Thyroid gland (tissue), 4 donors: ENCODE measurements at regions not wholly inside any gene's neighbourhood (a gene's known extent, or its start where the extent isn't known, plus 50 kb on each side); places are given as distances from the start of the nearest gene placed in this dataset.

Source experiments
- DNase-seq, 2 donors: peaks; one replicate each; pipeline ENCODE4 v3.0.0-alpha.2; 2019
- H3K27ac ChIP-seq, 3 donors: fragments of 200-600 bp; sonication (generic); 1 replicate in 2 of 3; 2 replicates in 1 of 3; pipeline ENCODE4 v1.5.1; 2016 to 2019; ENCODE audit warnings: mild to moderate bottlenecking in 1 of 3, moderate library complexity in 1 of 3
- H3K27me3 ChIP-seq: fragments of 200-600 bp; sonication (generic); one replicate; pipeline ENCODE4 v1.5.1; 2019
- H3K36me3 ChIP-seq, 2 donors: fragments of 200-600 bp; sonication (generic); one replicate each; pipeline ENCODE4 v1.5.1; 2016 to 2019
- H3K4me1 ChIP-seq, 2 donors: fragments of 200-600 bp; sonication (generic); one replicate each; pipeline ENCODE4 v1.5.1; 2017 to 2019
- H3K4me3 ChIP-seq, 3 donors: fragments of 200-600 bp; sonication (generic); replicated peaks in 1 of 3; 1 replicate in 2 of 3; 2 replicates in 1 of 3; pipeline ENCODE4 v1.5.1; 2016; ENCODE audit warnings: mild to moderate bottlenecking in 1 of 3
- H3K9me3 ChIP-seq: fragments of 200-600 bp; sonication (generic); one replicate; pipeline ENCODE4 v1.5.1; 2017
- POLR2A ChIP-seq, 2 donors: fragments of 450-650 bp; IDR thresholded peaks; one replicate each; pipeline ENCODE4 v1.6.1; 2017; ENCODE audit warnings: antibody characterized with exemption in 2 of 2, mild to moderate bottlenecking in 2 of 2, moderate library complexity in 1 of 2
- WGBS, 2 donors: methylation state at CpG; one replicate each; pipeline ENCODE4 v1.1.5; 2017; 5-methylcytosine and 5-hydroxymethylcytosine counted together
- intact Hi-C: fragments of 100-400 bp; cut with DNase I; formaldehyde crosslinking; loops from one replicate; pipeline ENCODE4 v1.15.1; 2023
- TF ChIP-seq, protein P1 (sequence below), 6 experiments: fragments of 200-600 bp in 3 of 6; fragments of 450-650 bp in 3 of 6; sonication (generic) in 3 of 6; IDR thresholded peaks; one replicate each; pipeline ENCODE4 v1.5.1; 2016 to 2019; ENCODE audit warnings: antibody characterized with exemption in 6 of 6, mild to moderate bottlenecking in 2 of 6, inconsistent platforms in 1 of 6, moderate library complexity in 1 of 6

DNA sequence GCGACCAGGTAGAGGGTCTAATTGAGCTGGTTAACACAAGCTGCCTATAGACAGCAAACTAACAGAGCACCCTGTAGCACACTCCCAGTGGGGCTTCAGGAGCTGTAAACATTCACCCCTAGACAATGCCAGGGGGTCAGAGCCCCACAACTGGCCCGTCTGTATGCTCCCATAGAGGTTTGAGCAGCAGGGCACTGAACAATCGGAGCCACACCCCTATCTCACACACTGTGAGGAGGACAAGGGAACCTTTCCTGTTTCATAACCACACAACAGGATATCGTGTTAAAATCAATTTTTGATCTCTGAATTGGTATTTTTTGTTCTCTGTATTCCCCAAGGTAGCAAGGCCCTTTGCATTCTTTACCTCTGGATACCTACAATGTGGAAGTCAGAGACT is 266.1 kb downstream of the SPRY2 start:
- no peaks in the 10 kb centered on the region for H3K4me1 ChIP-seq
- no peak overlapping the region for H3K4me3 ChIP-seq
- no peaks in the 10 kb centered on the region for H3K9me3 ChIP-seq
- 90 to 91% methylated on average over 3 to 4 of the region's 4 CpGs for WGBS, 2 donors
- no peak overlapping the region for H3K27ac ChIP-seq
- H3K36me3 ChIP-seq = no peaks in the 10 kb centered on the region
- DNase-seq = no peak
- intact Hi-C loops = no loop called here
- H3K27me3 ChIP-seq = no peaks in the 10 kb centered on the region
- TF ChIP-seq, protein P1, sequence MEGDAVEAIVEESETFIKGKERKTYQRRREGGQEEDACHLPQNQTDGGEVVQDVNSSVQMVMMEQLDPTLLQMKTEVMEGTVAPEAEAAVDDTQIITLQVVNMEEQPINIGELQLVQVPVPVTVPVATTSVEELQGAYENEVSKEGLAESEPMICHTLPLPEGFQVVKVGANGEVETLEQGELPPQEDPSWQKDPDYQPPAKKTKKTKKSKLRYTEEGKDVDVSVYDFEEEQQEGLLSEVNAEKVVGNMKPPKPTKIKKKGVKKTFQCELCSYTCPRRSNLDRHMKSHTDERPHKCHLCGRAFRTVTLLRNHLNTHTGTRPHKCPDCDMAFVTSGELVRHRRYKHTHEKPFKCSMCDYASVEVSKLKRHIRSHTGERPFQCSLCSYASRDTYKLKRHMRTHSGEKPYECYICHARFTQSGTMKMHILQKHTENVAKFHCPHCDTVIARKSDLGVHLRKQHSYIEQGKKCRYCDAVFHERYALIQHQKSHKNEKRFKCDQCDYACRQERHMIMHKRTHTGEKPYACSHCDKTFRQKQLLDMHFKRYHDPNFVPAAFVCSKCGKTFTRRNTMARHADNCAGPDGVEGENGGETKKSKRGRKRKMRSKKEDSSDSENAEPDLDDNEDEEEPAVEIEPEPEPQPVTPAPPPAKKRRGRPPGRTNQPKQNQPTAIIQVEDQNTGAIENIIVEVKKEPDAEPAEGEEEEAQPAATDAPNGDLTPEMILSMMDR (IDR thresholded peaks at IDR 0.05) = no peak
- TF ChIP-seq POLR2A (IDR thresholded peaks at IDR 0.05) = no peak

DNA sequence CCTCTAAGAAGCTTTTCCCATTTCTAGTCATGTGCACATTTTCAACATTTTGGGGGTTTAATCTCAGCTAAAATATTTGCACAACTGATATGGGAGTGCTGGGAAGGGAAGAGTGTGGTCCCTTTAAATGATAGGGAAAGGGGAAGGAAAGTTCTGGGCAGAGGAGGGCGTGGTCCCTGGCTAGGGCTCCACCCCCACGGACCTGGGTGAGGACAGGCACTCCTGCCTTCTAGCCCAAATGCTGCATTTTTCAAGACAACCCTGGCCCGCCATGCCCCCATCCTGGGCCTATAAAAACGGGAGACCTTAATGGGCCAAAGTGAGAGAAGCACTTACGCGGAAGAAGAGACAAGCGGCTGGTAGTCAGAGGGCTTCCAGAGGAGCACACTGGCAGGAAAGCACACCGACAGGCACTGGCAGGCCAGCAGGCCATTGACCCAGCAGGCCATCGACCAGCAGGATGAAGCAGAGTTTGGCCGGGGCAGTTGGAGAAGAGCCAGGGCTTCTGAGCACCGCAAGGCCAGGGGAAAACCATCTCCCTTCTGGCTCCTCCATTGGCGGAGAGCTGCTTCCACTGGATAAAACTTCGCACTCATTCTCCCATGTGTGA is 266.7 kb downstream of the SPRY2 start:
- 89 to 90% methylated on average over 13 of the region's 13 CpGs for WGBS, 2 donors
- TF ChIP-seq, protein P1 (IDR thresholded peaks at IDR 0.05) = no peak
- TF ChIP-seq POLR2A (IDR thresholded peaks at IDR 0.05) = no peak
- intact Hi-C loops = no loop called here

DNA sequence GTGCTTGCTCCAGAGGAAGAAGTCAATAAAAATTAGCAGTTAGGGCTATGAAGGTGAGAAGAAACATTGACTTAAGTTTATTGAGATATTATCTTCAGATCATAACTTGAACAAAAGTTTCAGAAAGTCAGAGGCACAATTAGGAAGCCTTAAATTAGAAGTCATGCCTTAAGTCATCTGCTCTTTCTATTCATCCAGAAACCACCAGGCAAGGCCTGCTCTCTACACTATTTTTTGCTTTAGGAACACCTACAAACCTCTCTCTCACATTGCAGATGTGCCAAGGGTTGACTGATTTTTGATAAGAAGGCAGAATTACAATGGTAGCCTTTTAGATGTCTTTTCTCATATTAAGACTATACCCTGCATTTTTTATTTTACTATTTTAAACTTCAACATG is 268.7 kb downstream of the SPRY2 start:
- H3K36me3 ChIP-seq = no peaks in the 10 kb centered on the region
- no peaks in the 10 kb centered on the region for H3K27me3 ChIP-seq
- intact Hi-C loops = no loop called here

More for the DNA sequence above, 266.7 kb downstream of the SPRY2 start:
- Histone ChIP-seq H3K27ac (no peak overlapping the region), H3K4me3 (no peak overlapping the region), H3K4me1 (no peaks in the 10 kb centered on the region), H3K36me3 (no peaks in the 10 kb centered on the region), H3K27me3 (no peaks in the 10 kb centered on the region), H3K9me3 (no peaks in the 10 kb centered on the region)
- DNase-seq = peak in 1 of 2 donors; percentile 11

DNA sequence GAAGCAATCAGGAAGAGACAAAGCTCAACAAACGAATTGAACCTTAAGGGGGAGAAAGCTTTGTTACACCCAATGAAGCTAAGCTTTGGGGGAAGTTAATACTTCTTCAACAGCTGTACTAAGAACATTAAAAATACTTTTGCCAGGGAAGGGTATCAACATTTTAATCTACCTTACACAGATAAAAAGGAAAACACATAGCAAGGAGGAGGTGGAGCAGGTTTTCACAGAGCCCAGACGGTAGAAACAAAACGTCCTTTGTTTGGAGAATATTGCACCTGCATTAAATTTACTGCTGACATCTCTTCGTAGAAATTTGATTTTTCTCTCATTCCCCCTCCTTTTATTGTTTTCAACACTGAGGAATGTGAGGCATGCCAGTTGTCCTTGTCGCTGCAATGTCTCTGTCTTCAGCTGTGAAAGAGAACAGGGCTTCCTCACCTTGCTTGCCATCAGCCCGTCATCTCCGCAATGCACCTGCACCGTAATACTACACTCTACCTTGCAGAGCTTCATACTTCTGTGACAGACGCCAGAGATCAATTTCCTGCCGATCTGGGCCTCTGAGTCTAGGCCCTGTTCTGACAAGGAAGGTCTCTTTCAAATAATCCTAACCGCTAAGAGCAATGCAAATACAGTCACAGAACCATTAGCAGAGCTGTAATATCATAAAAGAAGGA is 270.8 kb downstream of the SPRY2 start:
- no peaks in the 10 kb centered on the region for H3K4me1 ChIP-seq
- TF ChIP-seq POLR2A (IDR thresholded peaks at IDR 0.05) = no peak
- TF ChIP-seq, protein P1 (IDR thresholded peaks at IDR 0.05) = no peak
- 75 to 80% methylated on average over 11 of the region's 11 CpGs for WGBS, 2 donors
- H3K36me3 ChIP-seq = no peaks in the 10 kb centered on the region
- intact Hi-C loops = no loop called here
- H3K27ac ChIP-seq = no peak overlapping the region
- no peaks in the 10 kb centered on the region for H3K27me3 ChIP-seq
- no peaks in the 10 kb centered on the region for H3K9me3 ChIP-seq
- DNase-seq = no peak
- H3K4me3 ChIP-seq = no peak overlapping the region

More for the DNA sequence above, 268.7 kb downstream of the SPRY2 start:
- Histone ChIP-seq H3K27ac (no peak overlapping the region), H3K9me3 (no peaks in the 10 kb centered on the region), H3K4me1 (no peaks in the 10 kb centered on the region), H3K4me3 (no peak overlapping the region)
- no peak for DNase-seq
- TF ChIP-seq POLR2A (IDR thresholded peaks at IDR 0.05) = no peak
- TF ChIP-seq, protein P1 (IDR thresholded peaks at IDR 0.05) = no peak

DNA sequence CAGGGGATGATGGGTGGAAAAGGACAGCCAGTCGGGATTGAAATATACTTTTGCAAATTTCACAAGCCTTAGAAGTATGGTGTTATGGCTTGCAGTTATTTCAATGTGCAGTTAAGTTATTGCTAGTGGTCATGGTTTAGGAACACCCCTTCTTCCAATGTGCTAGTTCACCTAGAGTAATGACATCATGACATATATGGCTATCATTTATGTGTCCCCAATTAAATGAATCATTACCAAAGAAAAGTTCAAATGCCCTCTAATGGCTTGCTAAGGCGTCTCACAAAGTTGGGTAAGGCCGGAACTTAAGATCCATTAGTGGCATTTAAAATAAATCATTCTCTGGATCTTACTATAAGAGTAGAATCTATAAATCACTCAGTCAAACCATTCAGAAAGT is 271.6 kb downstream of the SPRY2 start:
- Histone ChIP-seq H3K9me3 (no peaks in the 10 kb centered on the region), H3K36me3 (no peaks in the 10 kb centered on the region), H3K27ac (no peak overlapping the region), H3K4me3 (no peak overlapping the region), H3K4me1 (no peaks in the 10 kb centered on the region), H3K27me3 (no peaks in the 10 kb centered on the region)
- intact Hi-C loops = no loop called here
- TF ChIP-seq, protein P1 (IDR thresholded peaks at IDR 0.05) = no peak
- no peak for TF ChIP-seq POLR2A (IDR thresholded peaks at IDR 0.05)
- DNase-seq = no peak
- WGBS, 2 donors = 92 to 97% methylated on average over 3 of the region's 3 CpGs
